NT2/D1 (cell line): ENCODE measurements at regions not wholly inside any gene's neighbourhood (a gene's known extent, or its start where the extent isn't known, plus 50 kb on each side); places are given as distances from the start of the nearest gene placed in this dataset.

Experiments
- DNase-seq: peaks from one replicate; pipeline ENCODE4 v3.0.0-alpha.2; 2011; ENCODE audit warnings: low read depth, low spot score
- H3K27me3 ChIP-seq: 2 replicates; pipeline ENCODE4 v1.6.0; 2011; ENCODE audit warnings: mild to moderate bottlenecking; ENCODE audit not compliant: insufficient read length, insufficient read depth
- H3K36me3 ChIP-seq: 2 replicates; pipeline ENCODE4 v1.6.1; 2011; ENCODE audit warnings: mild to moderate bottlenecking, low read length, mixed read lengths; ENCODE audit not compliant: insufficient read depth, insufficient read length
- H3K4me1 ChIP-seq: 2 replicates; pipeline ENCODE4 v1.5.1; 2011; ENCODE audit not compliant: insufficient read depth, insufficient read length
- H3K4me3 ChIP-seq: 2 replicates; pipeline ENCODE4 v1.5.1; 2011; ENCODE audit warnings: low read depth; ENCODE audit not compliant: insufficient read length
- H3K9ac ChIP-seq: 2 replicates; pipeline ENCODE4 v1.6.0; 2011; ENCODE audit warnings: low read depth; ENCODE audit not compliant: insufficient read length
- H3K9me3 ChIP-seq: 2 replicates; pipeline ENCODE4 v1.5.1; 2011; ENCODE audit warnings: mild to moderate bottlenecking, low read length; ENCODE audit not compliant: insufficient read depth
- SUZ12 ChIP-seq: IDR thresholded peaks from 2 replicates; pipeline ENCODE4 v1.6.1; 2011; ENCODE audit not compliant: insufficient read length, insufficient read depth; ENCODE audit errors: extremely low read depth
- YY1 ChIP-seq: IDR thresholded peaks from 2 replicates; pipeline ENCODE4 v1.6.1; 2011; ENCODE audit not compliant: insufficient read length, insufficient read depth
- ZNF274 ChIP-seq: IDR thresholded peaks from 2 replicates; pipeline ENCODE4 v1.6.1; 2011; ENCODE audit warnings: mild to moderate bottlenecking, low read depth, low read length

GRCh38 chr20:7500231-7500663 is 440.0 kb downstream of the HAO1 start:
- DNase-seq = no peak
- no peak for TF ChIP-seq SUZ12
- TF ChIP-seq ZNF274 = no peak
- TF ChIP-seq YY1 = no peak
- no peaks in the 10 kb centered on the region for H3K9me3 ChIP-seq
- H3K4me1 ChIP-seq = no peaks in the 10 kb centered on the region
- no peak overlapping the region for H3K4me3 ChIP-seq
- no peaks in the 10 kb centered on the region for H3K27me3 ChIP-seq
- no peaks in the 10 kb centered on the region for H3K36me3 ChIP-seq
- no peak overlapping the region for H3K9ac ChIP-seq

GRCh38 chr20:7503501-7503900 is 436.8 kb downstream of the HAO1 start:
- Histone ChIP-seq H3K4me1 (no peaks in the 10 kb centered on the region), H3K27me3 (no peaks in the 10 kb centered on the region), H3K36me3 (no peaks in the 10 kb centered on the region), H3K9ac (no peak overlapping the region), H3K9me3 (no peaks in the 10 kb centered on the region), H3K4me3 (no peak overlapping the region)
- no peak for TF ChIP-seq ZNF274
- no peak for TF ChIP-seq YY1
- no peak for TF ChIP-seq SUZ12
- no peak for DNase-seq

GRCh38 chr20:7505152-7505834 is 435.0 kb downstream of the HAO1 start:
- Histone ChIP-seq H3K36me3 (no peaks in the 10 kb centered on the region), H3K4me1 (no peaks in the 10 kb centered on the region), H3K9ac (no peak overlapping the region), H3K9me3 (no peaks in the 10 kb centered on the region), H3K4me3 (no peak overlapping the region), H3K27me3 (no peaks in the 10 kb centered on the region)
- no peak for DNase-seq
- TF ChIP-seq ZNF274 (no peak), SUZ12 (no peak), YY1 (no peak)

GRCh38 chr20:7505835-7506221 is 434.4 kb downstream of the HAO1 start:
- H3K27me3 ChIP-seq = no peaks in the 10 kb centered on the region
- no peak for TF ChIP-seq YY1
- TF ChIP-seq ZNF274 = no peak
- no peak for TF ChIP-seq SUZ12
- no peak for DNase-seq
- H3K4me1 ChIP-seq = no peaks in the 10 kb centered on the region
- no peak overlapping the region for H3K4me3 ChIP-seq
- no peaks in the 10 kb centered on the region for H3K36me3 ChIP-seq
- no peaks in the 10 kb centered on the region for H3K9me3 ChIP-seq
- no peak overlapping the region for H3K9ac ChIP-seq

- no peaks in the 10 kb centered on the region for H3K27me3 ChIP-seq
- no peak for DNase-seq
- no peaks in the 10 kb centered on the region for H3K4me1 ChIP-seq
- TF ChIP-seq SUZ12 (no peak), YY1 (no peak), ZNF274 (no peak)
- no peak overlapping the region for H3K9ac ChIP-seq
- H3K36me3 ChIP-seq = no peaks in the 10 kb centered on the region
- no peak overlapping the region for H3K4me3 ChIP-seq
- no peaks in the 10 kb centered on the region for H3K9me3 ChIP-seq
Observed at GRCh38 chr20:7516621-7517111, 423.6 kb downstream of the HAO1 start.

- TF ChIP-seq YY1 (no peak), ZNF274 (no peak), SUZ12 (no peak)
- Histone ChIP-seq H3K9ac (no peak overlapping the region), H3K4me1 (no peaks in the 10 kb centered on the region), H3K9me3 (no peaks in the 10 kb centered on the region), H3K36me3 (no peaks in the 10 kb centered on the region), H3K4me3 (no peak overlapping the region), H3K27me3 (no peaks in the 10 kb centered on the region)
- no peak for DNase-seq
Observed at GRCh38 chr20:7520361-7520760, 419.9 kb downstream of the HAO1 start.

GRCh38 chr20:7523288-7523687 is 417.0 kb downstream of the HAO1 start:
- DNase-seq = no peak
- TF ChIP-seq SUZ12 (no peak), YY1 (no peak), ZNF274 (no peak)
- no peaks in the 10 kb centered on the region for H3K9me3 ChIP-seq

More at GRCh38 chr20:7523288-7523687, 417.0 kb downstream of the HAO1 start:
- Histone ChIP-seq H3K4me1 (no peaks in the 10 kb centered on the region), H3K36me3 (no peaks in the 10 kb centered on the region), H3K9ac (no peak overlapping the region), H3K27me3 (no peaks in the 10 kb centered on the region), H3K4me3 (no peak overlapping the region)
